ENCODE measurements at regions not wholly inside any gene's neighbourhood (a gene's known extent, or its start where the extent isn't known, plus 50 kb on each side); places are given as distances from the start of the nearest gene placed in this dataset.

DNA sequence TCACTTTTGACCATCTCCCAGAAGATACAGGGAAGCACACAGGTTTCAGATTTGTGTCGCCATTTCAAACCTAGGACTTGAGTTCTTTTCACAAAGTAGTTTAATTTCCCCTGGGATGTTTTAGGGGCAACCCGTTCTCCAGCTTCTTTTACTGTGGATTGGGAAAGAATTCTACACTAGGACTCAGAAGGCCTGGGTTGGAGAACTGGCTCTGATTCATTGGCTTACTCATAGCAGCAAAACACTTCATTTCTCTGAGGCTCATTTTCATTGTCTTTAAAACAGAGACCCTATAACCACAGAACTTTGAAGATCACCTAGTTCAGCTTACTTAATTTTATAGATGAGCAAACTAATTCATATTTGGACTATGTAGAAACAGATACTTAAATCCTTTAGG lies 175.9 kb upstream of the SALL1 start:
- Histone ChIP-seq H3K4me1 (ENCODE audit: control insufficient read depth, insufficient read depth, low read length, unreplicated experiment) (peaks cover 23% of the 10 kb centered on the region), H3K79me2 (ENCODE audit: control insufficient read depth, insufficient read depth, low read length, unreplicated experiment) (no peaks in the 10 kb centered on the region), H3K4me3 (ENCODE audit: low read depth, low read length) (peak overlapping the region; percentile 26; the same call in 1 of the 2 replicates)

DNA sequence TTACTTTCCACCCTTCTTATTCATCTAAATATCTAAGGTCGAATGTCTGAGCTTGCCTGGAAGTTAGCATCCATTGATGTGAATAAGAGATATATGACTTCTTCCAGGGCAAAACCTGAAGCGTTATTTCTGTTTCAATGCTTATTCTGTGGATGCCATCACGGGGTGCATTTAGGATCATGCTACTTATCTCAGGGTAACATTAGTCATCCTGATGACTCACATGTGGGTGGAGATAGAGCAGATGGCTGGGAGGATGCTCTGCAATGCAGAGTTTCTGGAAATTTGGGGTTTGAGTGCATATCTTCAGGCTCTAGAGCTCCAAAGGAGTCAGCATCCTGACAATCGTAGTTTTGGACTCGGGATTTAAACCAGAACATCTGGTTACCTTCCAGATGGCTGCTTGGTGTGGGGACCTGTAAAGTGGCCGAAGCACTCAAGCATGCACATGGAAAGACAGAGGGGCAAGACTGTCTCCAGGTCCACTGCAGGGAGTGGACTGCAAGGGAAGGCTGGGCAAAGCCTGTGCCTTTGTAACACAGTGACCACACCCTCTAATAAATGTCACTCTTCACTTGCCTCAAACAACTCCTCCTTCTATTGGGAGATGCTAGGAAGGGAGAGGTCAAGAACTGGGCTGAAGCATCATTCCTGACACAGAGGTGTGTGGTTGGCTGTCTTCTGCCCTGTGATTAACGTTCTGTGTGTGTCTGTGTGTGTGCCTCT lies 175.2 kb upstream of the SALL1 start:
- H3K4me3 ChIP-seq (ENCODE audit: low read depth, low read length): peak overlapping the region; percentile 26
- peaks cover 23% of the 10 kb centered on the region for H3K4me1 ChIP-seq (ENCODE audit: control insufficient read depth, insufficient read depth, low read length, unreplicated experiment)

More for the DNA sequence above, 175.9 kb upstream of the SALL1 start:
- Histone ChIP-seq H3K27ac (ENCODE audit: low read depth, low read length) (peak overlapping the region; percentile 66), H3K36me3 (ENCODE audit: insufficient read depth, low read length) (no peaks in the 10 kb centered on the region), H2AFZ (ENCODE audit: low read length, unreplicated experiment) (no peak overlapping the region), H3K27me3 (ENCODE audit: insufficient read depth, low read length) (no peaks in the 10 kb centered on the region)

DNA sequence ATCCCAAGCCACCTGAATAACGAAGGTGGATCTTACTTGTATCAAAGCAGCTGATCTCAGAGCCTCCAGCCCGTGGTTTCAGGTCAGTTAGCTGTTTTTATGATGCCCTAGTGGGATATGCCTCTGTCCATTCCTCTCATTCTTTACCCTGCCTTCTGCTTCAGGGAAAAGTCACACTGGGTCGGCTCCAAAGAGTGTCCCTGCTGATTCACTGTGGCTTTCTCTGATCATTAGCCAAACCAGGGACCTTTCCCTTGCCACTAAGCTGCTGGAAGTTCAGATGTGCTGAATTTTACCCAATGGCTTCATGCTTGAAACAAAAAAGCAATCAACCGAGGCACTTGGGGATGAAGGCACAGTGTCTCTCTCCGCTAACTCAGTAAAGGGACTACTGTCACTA lies 170.2 kb upstream of the SALL1 start:
- no peaks in the 10 kb centered on the region for H3K79me2 ChIP-seq (ENCODE audit: control insufficient read depth, insufficient read depth, low read length, unreplicated experiment)
- H3K27me3 ChIP-seq (ENCODE audit: insufficient read depth, low read length): peaks cover 4% of the 10 kb centered on the region; the same call in 1 of the 2 replicates
- no peak overlapping the region for H3K27ac ChIP-seq (ENCODE audit: low read depth, low read length)
- no peak overlapping the region for H3K4me3 ChIP-seq (ENCODE audit: low read depth, low read length)
- H3K4me1 ChIP-seq (ENCODE audit: control insufficient read depth, insufficient read depth, low read length, unreplicated experiment): peaks cover 10% of the 10 kb centered on the region
- H2AFZ ChIP-seq (ENCODE audit: low read length, unreplicated experiment): no peak overlapping the region
- no peaks in the 10 kb centered on the region for H3K36me3 ChIP-seq (ENCODE audit: insufficient read depth, low read length)

More for the DNA sequence above, 175.2 kb upstream of the SALL1 start:
- Histone ChIP-seq H3K27ac (ENCODE audit: low read depth, low read length) (peak overlapping the region; percentile 66), H3K27me3 (ENCODE audit: insufficient read depth, low read length) (no peaks in the 10 kb centered on the region), H3K36me3 (ENCODE audit: insufficient read depth, low read length) (no peaks in the 10 kb centered on the region), H3K79me2 (ENCODE audit: control insufficient read depth, insufficient read depth, low read length, unreplicated experiment) (no peaks in the 10 kb centered on the region), H2AFZ (ENCODE audit: low read length, unreplicated experiment) (peak overlapping the region; percentile 16)

DNA sequence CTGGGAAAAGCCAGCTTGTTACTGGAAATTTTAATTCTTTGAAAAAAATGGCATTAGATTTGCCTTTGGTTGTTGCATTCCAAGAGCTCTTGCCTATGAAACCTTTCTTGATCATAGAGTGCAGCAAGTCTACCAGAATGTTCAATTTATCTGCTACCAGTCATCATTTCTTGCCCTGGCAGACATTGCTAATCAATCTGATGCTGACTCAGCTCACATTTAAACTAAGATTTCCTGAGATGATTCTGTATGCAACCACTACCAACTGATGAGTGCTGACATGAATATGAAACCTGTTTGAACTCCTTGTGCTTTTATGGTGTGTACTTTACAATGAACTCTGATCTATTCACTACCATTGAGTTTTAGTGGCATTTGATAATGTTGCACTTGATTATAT lies 166.5 kb upstream of the SALL1 start:
- no peaks in the 10 kb centered on the region for H3K4me1 ChIP-seq (ENCODE audit: control insufficient read depth, insufficient read depth, low read length, unreplicated experiment)
- H3K27me3 ChIP-seq (ENCODE audit: insufficient read depth, low read length): peaks cover 4% of the 10 kb centered on the region; the same call in 1 of the 2 replicates
- H3K4me3 ChIP-seq (ENCODE audit: low read depth, low read length): no peak overlapping the region
- no peak overlapping the region for H3K27ac ChIP-seq (ENCODE audit: low read depth, low read length)
- no peak overlapping the region for H2AFZ ChIP-seq (ENCODE audit: low read length, unreplicated experiment)
- H3K36me3 ChIP-seq (ENCODE audit: insufficient read depth, low read length): no peaks in the 10 kb centered on the region
- no peaks in the 10 kb centered on the region for H3K79me2 ChIP-seq (ENCODE audit: control insufficient read depth, insufficient read depth, low read length, unreplicated experiment)

DNA sequence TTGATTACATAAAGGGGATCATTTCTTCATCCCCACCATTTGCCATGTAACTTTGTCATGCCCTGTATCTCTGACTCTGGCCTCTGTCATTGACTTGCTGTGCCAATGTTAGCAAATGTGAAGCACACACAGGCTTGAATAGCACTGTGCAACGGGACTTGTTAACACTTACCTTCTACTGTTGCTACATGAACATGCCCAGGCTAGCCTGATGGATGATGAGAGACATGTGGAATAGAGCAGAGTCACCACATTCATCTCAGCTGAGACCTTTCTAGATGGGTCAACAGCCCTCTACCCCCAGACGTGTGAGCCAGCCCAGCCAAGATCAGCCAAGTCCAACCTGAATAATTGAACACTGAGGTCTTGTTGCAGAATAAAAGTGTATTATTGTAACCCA lies 162.1 kb upstream of the SALL1 start:
- Histone ChIP-seq H3K79me2 (ENCODE audit: control insufficient read depth, insufficient read depth, low read length, unreplicated experiment) (no peaks in the 10 kb centered on the region), H3K27me3 (ENCODE audit: insufficient read depth, low read length) (peaks cover 9% of the 10 kb centered on the region; the same call in 1 of the 2 replicates), H3K27ac (ENCODE audit: low read depth, low read length) (no peak overlapping the region), H3K4me3 (ENCODE audit: low read depth, low read length) (no peak overlapping the region), H3K36me3 (ENCODE audit: insufficient read depth, low read length) (no peaks in the 10 kb centered on the region), H3K4me1 (ENCODE audit: control insufficient read depth, insufficient read depth, low read length, unreplicated experiment) (no peaks in the 10 kb centered on the region), H2AFZ (ENCODE audit: low read length, unreplicated experiment) (no peak overlapping the region)

DNA sequence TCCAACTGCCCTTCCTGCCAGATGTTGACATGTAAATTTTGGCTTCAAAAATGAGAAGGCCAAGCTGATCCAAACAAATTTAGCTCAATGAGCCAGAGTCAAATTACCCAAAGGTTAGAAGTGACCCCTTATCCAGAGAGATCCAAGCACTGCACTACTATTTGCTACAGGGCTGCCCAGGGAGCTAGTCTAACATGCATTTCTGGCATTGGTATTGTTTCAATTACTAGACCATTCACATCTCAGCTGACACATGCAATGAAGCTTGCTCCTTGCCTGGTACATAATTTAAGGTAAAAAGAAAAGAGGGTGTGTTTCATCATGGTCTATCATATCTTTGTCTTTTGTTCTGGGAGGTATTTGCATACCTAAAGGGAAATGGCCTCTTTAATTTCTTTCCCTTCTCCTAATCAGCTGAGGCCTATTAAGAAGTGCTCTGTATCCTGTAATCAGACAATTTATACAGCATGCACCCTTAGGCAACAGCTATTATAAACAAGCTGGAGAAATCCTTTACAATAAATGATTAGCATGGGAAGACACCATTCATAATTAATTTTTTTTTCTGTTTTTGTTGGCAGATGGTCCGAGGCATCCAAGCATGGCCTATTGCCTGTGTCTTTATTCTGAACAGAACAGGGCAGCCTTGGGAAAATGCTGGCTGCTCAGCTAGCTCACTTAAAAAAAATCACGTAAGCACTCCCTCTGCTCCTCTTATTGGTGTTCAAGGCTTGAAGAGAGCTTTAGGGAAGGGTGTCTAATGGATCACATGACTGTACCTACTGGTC lies 161.5 kb upstream of the SALL1 start:
- Histone ChIP-seq H3K36me3 (ENCODE audit: insufficient read depth, low read length) (no peaks in the 10 kb centered on the region), H3K27ac (ENCODE audit: low read depth, low read length) (no peak overlapping the region), H3K4me3 (ENCODE audit: low read depth, low read length) (no peak overlapping the region), H3K79me2 (ENCODE audit: control insufficient read depth, insufficient read depth, low read length, unreplicated experiment) (no peaks in the 10 kb centered on the region), H2AFZ (ENCODE audit: low read length, unreplicated experiment) (no peak overlapping the region), H3K4me1 (ENCODE audit: control insufficient read depth, insufficient read depth, low read length, unreplicated experiment) (no peaks in the 10 kb centered on the region), H3K27me3 (ENCODE audit: insufficient read depth, low read length) (peaks cover 9% of the 10 kb centered on the region; the same call in 1 of the 2 replicates)

DNA sequence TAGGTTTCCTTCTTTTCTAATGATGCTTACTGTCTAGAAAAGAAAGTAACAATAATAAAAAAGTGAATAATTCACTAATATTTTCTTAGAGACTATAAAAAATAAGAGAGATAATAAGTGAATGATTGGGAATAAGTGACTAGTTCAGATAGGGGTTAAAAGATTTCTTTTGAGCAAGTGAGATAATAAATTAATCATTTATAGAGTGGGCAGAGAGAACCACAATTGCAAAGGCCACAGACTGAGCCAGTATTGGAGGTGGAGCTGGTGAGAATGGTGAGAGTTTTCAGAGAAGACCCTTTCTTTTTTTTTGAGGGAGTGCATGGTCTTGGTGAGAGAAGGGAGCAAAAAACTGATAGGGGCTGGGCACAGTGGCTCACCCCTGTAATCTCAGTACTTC lies 159.1 kb upstream of the SALL1 start:
- H3K27ac ChIP-seq (ENCODE audit: low read depth, low read length): no peak overlapping the region

DNA sequence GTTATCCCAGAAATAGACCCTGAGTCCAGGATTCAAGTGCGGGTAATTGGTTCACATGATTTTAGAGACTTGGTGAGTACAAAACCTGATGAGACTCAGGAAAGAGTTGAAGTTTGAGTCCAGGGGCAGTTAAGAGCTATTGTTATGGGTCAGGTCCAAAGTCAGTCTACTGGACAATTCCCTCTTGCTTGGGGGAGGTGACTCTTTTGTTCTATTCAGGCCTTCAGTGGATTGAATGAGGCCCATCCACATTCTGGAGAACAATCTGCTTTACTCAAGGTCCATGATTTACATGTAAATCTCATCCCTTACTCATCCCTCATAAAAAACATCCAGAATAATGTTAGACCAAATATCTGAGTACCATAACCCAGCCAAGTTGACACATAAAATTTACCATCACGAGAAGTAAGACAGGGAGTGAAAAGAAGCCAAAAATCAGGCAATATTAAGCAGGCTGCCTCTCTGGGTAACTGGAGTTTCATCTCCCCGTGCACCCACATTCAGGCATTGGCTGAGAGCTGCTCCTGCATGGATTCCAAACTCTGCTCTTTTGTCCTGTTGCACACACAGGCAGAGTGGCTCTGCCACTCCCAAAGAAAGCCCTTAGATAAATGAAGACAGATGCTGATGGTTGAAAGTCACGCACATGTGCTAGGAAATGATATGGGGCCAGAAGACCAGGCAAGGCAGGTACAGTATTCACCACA lies 156.0 kb upstream of the SALL1 start:
- no peak overlapping the region for H2AFZ ChIP-seq (ENCODE audit: low read length, unreplicated experiment)

More for the DNA sequence above, 159.1 kb upstream of the SALL1 start:
- H3K27me3 ChIP-seq (ENCODE audit: insufficient read depth, low read length): 0 out of 2 replicates have a peak, but pooled peaks cover 5% of the 10 kb centered on the region
- H3K4me1 ChIP-seq (ENCODE audit: control insufficient read depth, insufficient read depth, low read length, unreplicated experiment): no peaks in the 10 kb centered on the region
- no peak overlapping the region for H3K4me3 ChIP-seq (ENCODE audit: low read depth, low read length)
- H3K79me2 ChIP-seq (ENCODE audit: control insufficient read depth, insufficient read depth, low read length, unreplicated experiment): no peaks in the 10 kb centered on the region
- no peak overlapping the region for H2AFZ ChIP-seq (ENCODE audit: low read length, unreplicated experiment)
- H3K36me3 ChIP-seq (ENCODE audit: insufficient read depth, low read length): no peaks in the 10 kb centered on the region

DNA sequence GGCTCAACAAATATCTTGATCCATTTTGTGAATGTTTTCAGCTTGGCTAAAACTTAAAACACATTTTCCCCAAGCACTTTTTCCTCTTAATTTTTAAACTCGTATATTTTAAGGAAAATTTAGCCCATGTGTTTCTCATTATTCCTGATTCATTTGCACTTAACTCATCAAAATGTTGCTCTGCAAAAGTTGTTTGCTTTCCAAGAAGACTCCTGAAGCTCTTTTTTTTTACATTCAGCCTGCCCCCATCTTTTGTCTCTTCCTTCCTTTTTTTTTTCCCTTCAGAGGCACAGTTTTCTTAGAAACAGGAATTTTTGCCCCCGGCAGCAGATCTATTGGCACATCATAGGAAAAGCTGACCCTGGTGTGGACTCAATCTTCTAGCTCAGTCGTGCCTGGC lies 155.0 kb upstream of the SALL1 start:
- H2AFZ ChIP-seq (ENCODE audit: low read length, unreplicated experiment): no peak overlapping the region
- H3K4me3 ChIP-seq (ENCODE audit: low read depth, low read length): no peak overlapping the region
- H3K27ac ChIP-seq (ENCODE audit: low read depth, low read length): no peak overlapping the region
- H3K36me3 ChIP-seq (ENCODE audit: insufficient read depth, low read length): no peaks in the 10 kb centered on the region
- H3K27me3 ChIP-seq (ENCODE audit: insufficient read depth, low read length): peaks cover 4% of the 10 kb centered on the region; the same call in 1 of the 2 replicates
- no peaks in the 10 kb centered on the region for H3K4me1 ChIP-seq (ENCODE audit: control insufficient read depth, insufficient read depth, low read length, unreplicated experiment)
- H3K79me2 ChIP-seq (ENCODE audit: control insufficient read depth, insufficient read depth, low read length, unreplicated experiment): no peaks in the 10 kb centered on the region

More for the DNA sequence above, 156.0 kb upstream of the SALL1 start:
- Histone ChIP-seq H3K4me1 (ENCODE audit: control insufficient read depth, insufficient read depth, low read length, unreplicated experiment) (no peaks in the 10 kb centered on the region), H3K27me3 (ENCODE audit: insufficient read depth, low read length) (0 out of 2 replicates have a peak, but pooled peaks cover 5% of the 10 kb centered on the region), H3K36me3 (ENCODE audit: insufficient read depth, low read length) (no peaks in the 10 kb centered on the region), H3K79me2 (ENCODE audit: control insufficient read depth, insufficient read depth, low read length, unreplicated experiment) (no peaks in the 10 kb centered on the region), H3K4me3 (ENCODE audit: low read depth, low read length) (no peak overlapping the region), H3K27ac (ENCODE audit: low read depth, low read length) (no peak overlapping the region)

DNA sequence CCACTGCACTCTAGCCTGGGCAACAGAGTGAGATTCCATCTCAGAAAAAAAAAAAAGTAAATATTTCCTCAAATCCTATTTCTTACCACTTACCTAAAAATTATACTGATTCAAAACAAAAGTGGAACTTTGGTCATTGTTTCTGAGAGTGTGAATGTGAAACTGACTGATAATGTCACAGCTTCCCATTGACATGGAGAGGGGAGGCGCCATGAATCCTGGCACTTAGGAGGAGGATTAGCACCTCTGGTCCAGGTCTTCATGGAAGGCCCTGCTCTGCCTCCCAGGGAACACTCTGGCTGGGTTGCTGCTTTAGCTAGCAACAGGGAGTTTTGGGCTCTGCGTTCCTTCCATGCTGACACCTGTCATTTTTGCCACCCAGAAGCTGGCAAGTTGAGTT lies 154.3 kb upstream of the SALL1 start:
- no peak overlapping the region for H3K4me3 ChIP-seq (ENCODE audit: low read depth, low read length)
- H2AFZ ChIP-seq (ENCODE audit: low read length, unreplicated experiment): no peak overlapping the region
- H3K36me3 ChIP-seq (ENCODE audit: insufficient read depth, low read length): no peaks in the 10 kb centered on the region
- no peak overlapping the region for H3K27ac ChIP-seq (ENCODE audit: low read depth, low read length)
- H3K79me2 ChIP-seq (ENCODE audit: control insufficient read depth, insufficient read depth, low read length, unreplicated experiment): no peaks in the 10 kb centered on the region
- peaks cover 4% of the 10 kb centered on the region; the same call in 1 of the 2 replicates for H3K27me3 ChIP-seq (ENCODE audit: insufficient read depth, low read length)
- no peaks in the 10 kb centered on the region for H3K4me1 ChIP-seq (ENCODE audit: control insufficient read depth, insufficient read depth, low read length, unreplicated experiment)
